Ishikawa (cell line): ENCODE measurements at regions not wholly inside any gene's neighbourhood (a gene's known extent, or its start where the extent isn't known, plus 50 kb on each side); places are given as distances from the start of the nearest gene placed in this dataset.

Source experiments
- CEBPB ChIP-seq: IDR thresholded peaks from 2 replicates; pipeline ENCODE4 v1.6.1; 2012
- CREB1 ChIP-seq: IDR thresholded peaks from 2 replicates; pipeline ENCODE4 v1.6.1; 2012; ENCODE audit warnings: low read depth
- EGR1 ChIP-seq: IDR thresholded peaks from 2 replicates; pipeline ENCODE4 v1.6.1; 2012
- EP300 ChIP-seq: IDR thresholded peaks from 2 replicates; pipeline ENCODE4 v1.6.1; 2012; ENCODE audit warnings: borderline replicate concordance
- FOXM1 ChIP-seq: IDR thresholded peaks from 2 replicates; pipeline ENCODE4 v1.6.1; 2012; ENCODE audit warnings: low read depth, borderline replicate concordance
- NFIC ChIP-seq: IDR thresholded peaks from 2 replicates; pipeline ENCODE4 v1.6.1; 2012
- RAD21 ChIP-seq: IDR thresholded peaks from 2 replicates; pipeline ENCODE4 v1.6.1; 2012; ENCODE audit warnings: low read depth
- TAF1 ChIP-seq: IDR thresholded peaks from 2 replicates; pipeline ENCODE4 v1.6.1; 2012; ENCODE audit warnings: low read depth, mild to moderate bottlenecking
- TCF12 ChIP-seq: IDR thresholded peaks from 2 replicates; pipeline ENCODE4 v1.6.1; 2012; ENCODE audit warnings: low read depth
- TEAD4 ChIP-seq: IDR thresholded peaks from 2 replicates; pipeline ENCODE4 v1.6.1; 2012
- YY1 ChIP-seq: IDR thresholded peaks from 2 replicates; pipeline ENCODE4 v1.6.1; 2012; ENCODE audit warnings: low read depth
- ZBTB7A ChIP-seq: IDR thresholded peaks from 2 replicates; pipeline ENCODE4 v1.6.1; 2012; ENCODE audit warnings: low read depth
- TF ChIP-seq, protein P1 (sequence below): IDR thresholded peaks from 2 replicates; pipeline ENCODE4 v1.6.1; 2012
- TF ChIP-seq, protein P2 (sequence below): IDR thresholded peaks from 2 replicates; pipeline ENCODE4 v1.6.1; 2012; ENCODE audit warnings: low read depth, mild to moderate bottlenecking
- TF ChIP-seq, protein P3 (sequence below): IDR thresholded peaks from 2 replicates; pipeline ENCODE4 v1.6.1; 2012

DNA sequence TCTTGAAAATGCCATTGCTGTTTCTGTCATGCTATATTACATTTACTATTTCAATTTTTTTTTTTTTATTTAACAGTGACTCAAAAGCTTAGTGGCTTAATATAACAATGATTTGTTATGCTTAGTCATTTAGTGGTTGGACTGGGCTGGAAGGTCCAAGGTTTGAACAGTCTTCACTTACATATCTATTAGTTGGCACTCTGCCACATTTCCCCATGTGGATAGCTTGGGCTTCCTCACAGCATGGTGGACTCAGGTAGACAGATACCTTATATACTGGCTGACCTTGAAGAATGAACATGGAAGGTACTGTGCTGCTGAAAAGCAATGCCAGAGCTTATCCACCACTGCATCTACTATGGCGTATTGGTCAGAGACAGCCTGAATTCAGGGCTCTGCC lies 909.5 kb upstream of the SOX11 start:
- TF ChIP-seq TAF1 (no peak), CEBPB (no peak)

DNA sequence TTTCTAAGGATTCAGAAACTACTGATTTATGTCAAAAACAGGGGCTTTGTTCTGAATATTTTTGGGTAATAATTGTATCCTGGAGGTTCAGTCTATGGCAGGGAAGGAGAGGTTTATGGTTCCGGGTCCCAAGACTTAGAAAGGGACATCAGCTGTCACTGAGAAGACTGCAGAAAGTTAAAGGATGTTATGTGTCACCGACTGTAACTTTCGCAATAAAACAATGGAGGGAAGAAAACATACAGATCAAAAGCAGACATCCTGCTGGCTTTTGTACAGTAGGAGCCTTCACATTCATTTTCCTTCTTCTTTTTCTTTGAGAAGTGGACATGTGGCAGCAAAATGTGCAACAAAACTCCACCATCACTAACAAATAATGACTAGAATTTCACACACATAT lies 900.7 kb upstream of the SOX11 start:
- no peak for TF ChIP-seq EP300
- no peak for TF ChIP-seq CEBPB
- TF ChIP-seq, protein P1, sequence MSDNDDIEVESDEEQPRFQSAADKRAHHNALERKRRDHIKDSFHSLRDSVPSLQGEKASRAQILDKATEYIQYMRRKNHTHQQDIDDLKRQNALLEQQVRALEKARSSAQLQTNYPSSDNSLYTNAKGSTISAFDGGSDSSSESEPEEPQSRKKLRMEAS, result no peak
- no peak for TF ChIP-seq TCF12
- TF ChIP-seq, protein P2, sequence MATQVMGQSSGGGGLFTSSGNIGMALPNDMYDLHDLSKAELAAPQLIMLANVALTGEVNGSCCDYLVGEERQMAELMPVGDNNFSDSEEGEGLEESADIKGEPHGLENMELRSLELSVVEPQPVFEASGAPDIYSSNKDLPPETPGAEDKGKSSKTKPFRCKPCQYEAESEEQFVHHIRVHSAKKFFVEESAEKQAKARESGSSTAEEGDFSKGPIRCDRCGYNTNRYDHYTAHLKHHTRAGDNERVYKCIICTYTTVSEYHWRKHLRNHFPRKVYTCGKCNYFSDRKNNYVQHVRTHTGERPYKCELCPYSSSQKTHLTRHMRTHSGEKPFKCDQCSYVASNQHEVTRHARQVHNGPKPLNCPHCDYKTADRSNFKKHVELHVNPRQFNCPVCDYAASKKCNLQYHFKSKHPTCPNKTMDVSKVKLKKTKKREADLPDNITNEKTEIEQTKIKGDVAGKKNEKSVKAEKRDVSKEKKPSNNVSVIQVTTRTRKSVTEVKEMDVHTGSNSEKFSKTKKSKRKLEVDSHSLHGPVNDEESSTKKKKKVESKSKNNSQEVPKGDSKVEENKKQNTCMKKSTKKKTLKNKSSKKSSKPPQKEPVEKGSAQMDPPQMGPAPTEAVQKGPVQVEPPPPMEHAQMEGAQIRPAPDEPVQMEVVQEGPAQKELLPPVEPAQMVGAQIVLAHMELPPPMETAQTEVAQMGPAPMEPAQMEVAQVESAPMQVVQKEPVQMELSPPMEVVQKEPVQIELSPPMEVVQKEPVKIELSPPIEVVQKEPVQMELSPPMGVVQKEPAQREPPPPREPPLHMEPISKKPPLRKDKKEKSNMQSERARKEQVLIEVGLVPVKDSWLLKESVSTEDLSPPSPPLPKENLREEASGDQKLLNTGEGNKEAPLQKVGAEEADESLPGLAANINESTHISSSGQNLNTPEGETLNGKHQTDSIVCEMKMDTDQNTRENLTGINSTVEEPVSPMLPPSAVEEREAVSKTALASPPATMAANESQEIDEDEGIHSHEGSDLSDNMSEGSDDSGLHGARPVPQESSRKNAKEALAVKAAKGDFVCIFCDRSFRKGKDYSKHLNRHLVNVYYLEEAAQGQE, result no peak
- TF ChIP-seq CREB1, result no peak
- TF ChIP-seq FOXM1, result no peak
- no peak for TF ChIP-seq YY1
- TF ChIP-seq NFIC, result no peak
- TF ChIP-seq ZBTB7A, result no peak
- TF ChIP-seq EGR1, result no peak
- no peak for TF ChIP-seq TAF1
- TF ChIP-seq RAD21, result no peak
- TF ChIP-seq TEAD4, result no peak
- TF ChIP-seq, protein P3, sequence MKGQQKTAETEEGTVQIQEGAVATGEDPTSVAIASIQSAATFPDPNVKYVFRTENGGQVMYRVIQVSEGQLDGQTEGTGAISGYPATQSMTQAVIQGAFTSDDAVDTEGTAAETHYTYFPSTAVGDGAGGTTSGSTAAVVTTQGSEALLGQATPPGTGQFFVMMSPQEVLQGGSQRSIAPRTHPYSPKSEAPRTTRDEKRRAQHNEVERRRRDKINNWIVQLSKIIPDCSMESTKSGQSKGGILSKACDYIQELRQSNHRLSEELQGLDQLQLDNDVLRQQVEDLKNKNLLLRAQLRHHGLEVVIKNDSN, result no peak

DNA sequence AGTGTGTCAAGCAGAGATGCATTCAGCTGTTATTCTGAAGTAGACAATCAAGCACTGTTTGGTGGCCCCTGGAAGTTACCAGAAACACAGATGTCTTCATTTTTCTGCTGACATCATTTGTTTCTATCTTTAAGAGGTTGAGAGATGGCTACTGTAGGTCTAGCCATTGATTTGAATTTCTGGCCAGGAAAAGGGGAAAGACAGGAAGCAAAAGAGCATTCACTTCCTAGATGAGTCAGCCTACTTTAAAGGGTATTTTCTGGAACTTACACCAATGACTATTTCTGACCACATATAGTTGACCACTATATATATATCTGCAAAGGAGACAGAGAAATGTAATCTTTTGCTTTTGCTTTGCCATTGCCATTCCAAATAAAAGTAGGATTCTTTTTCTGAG lies 900.1 kb upstream of the SOX11 start:
- TF ChIP-seq CEBPB (no peak), TCF12 (no peak), EP300 (no peak), EGR1 (no peak), YY1 (no peak), CREB1 (no peak)
- TF ChIP-seq, protein P2, result no peak

DNA sequence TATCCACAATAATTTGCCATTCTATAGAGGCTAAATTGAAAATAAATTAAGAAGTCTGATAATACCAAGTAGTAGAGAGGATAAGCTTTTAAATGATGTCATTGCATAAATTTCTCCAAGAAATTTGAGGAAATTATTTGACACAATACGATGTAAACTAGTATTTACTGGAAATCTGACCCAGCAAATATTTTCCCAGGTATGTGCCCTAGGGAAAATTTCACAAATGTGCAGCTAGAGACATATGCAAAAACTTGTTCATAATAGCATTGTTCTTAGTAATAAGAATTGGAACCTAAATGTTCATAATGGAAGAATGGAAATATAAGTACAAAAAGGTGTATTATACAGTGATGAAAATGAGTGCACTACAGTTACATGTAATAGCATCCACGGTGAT lies 888.8 kb upstream of the SOX11 start:
- no peak for TF ChIP-seq TEAD4
- TF ChIP-seq ZBTB7A, result no peak
- TF ChIP-seq, protein P3, result no peak

DNA sequence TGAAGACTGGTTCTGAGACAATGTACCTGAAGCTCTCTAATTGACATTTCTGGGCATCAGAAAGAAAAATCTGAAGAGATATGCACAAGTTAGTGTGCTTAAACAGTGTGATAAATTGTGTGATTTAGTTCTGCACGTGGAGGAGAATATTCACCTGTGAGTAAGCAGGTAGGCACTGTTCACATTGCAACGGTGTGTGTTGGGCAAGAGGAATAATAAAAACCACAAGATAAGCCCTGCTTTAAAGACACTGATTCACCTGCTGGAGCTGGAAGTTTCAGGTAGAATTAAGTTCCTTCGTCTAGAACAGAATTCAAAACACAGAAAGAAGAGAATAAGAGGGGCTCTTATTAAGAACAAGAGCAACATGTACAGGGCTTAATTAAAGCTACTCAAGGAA lies 864.3 kb upstream of the SOX11 start:
- TF ChIP-seq TCF12 (no peak), CEBPB (no peak), RAD21 (no peak), FOXM1 (no peak), EP300 (no peak), NFIC (no peak), CREB1 (no peak), YY1 (no peak), TAF1 (no peak), ZBTB7A (no peak), TEAD4 (no peak), EGR1 (no peak)
- TF ChIP-seq, protein P3, result no peak
- TF ChIP-seq, protein P2, result no peak
- TF ChIP-seq, protein P1, result no peak
